Kidney (tissue), 13 donors: ENCODE measurements at regions not wholly inside any gene's neighbourhood (a gene's known extent, or its start where the extent isn't known, plus 50 kb on each side); places are given as distances from the start of the nearest gene placed in this dataset.

Experiments
- DNase-seq, 5 donors: peaks; one replicate each; pipeline ENCODE4 v3.0.0-alpha.2; 2013 to 2020
- FAIRE-seq: peaks from 2 replicates; lab custom pipeline; 2012; peaks lifted over from hg19 to GRCh38; lab: Jason Lieb, UNC
- H3K27ac ChIP-seq, 2 donors: one replicate each; pipeline ENCODE4 v1.7.0; 2013; ENCODE audit warnings: low read depth in 2 of 2, low read length in 2 of 2, inconsistent platforms in 1 of 2
- H3K27me3 ChIP-seq: one replicate; pipeline ENCODE4 v1.7.1; 2013; ENCODE audit warnings: low read length, inconsistent platforms; ENCODE audit not compliant: control insufficient read depth, insufficient read depth
- H3K36me3 ChIP-seq, 3 donors: one replicate each; pipeline versions ENCODE4 v1.7.0 to v1.7.1; 2013; ENCODE audit warnings: low read length in 3 of 3, control low read depth in 1 of 3, inconsistent platforms in 1 of 3; ENCODE audit not compliant: insufficient read depth in 3 of 3, control insufficient read depth in 2 of 3
- H3K4me1 ChIP-seq, 3 donors: one replicate each; pipeline versions ENCODE4 v1.7.0 to v1.7.1; 2013; ENCODE audit warnings: low read length in 3 of 3, inconsistent platforms in 1 of 3, low read depth in 1 of 3; ENCODE audit not compliant: control insufficient read depth in 2 of 3, insufficient read depth in 2 of 3
- H3K4me3 ChIP-seq, 3 donors: one replicate each; pipeline versions ENCODE4 v1.7.0 to v1.8.1; 2013; ENCODE audit warnings: low read length in 3 of 3, control low read depth in 1 of 3, inconsistent platforms in 1 of 3
- H3K9ac ChIP-seq, 3 donors: one replicate each; pipeline versions ENCODE4 v1.7.0 to v1.7.1; 2013; ENCODE audit warnings: low read length in 3 of 3, control low read depth in 1 of 3, inconsistent platforms in 1 of 3
- H3K9me3 ChIP-seq, 3 donors: one replicate each; pipeline versions ENCODE4 v1.7.0 to v1.7.1; 2013; ENCODE audit warnings: low read length in 3 of 3, control low read depth in 1 of 3, inconsistent platforms in 1 of 3; ENCODE audit not compliant: control insufficient read depth in 2 of 3, insufficient read depth in 1 of 3
- CTCF ChIP-seq: IDR thresholded peaks from 3 replicates; pipeline ENCODE4 v1.5.1; 2012; ENCODE audit warnings: mild to moderate bottlenecking, moderate library complexity, borderline replicate concordance; ENCODE audit not compliant: insufficient read depth; ENCODE audit errors: extremely low read depth
- intact Hi-C: fragments of 100-400 bp; cut with DNase I; formaldehyde crosslinking; loops from one replicate; pipeline ENCODE4 v1.11.1; 2022
- donor health status: control.
- donor health status: control.
- donor health status: control.
- donor health status: control.
- donor health status: control.
- donor health status: DM: yes; HTN: yes; CAD: no.
- donor health status: Normal renal cell carcinoma (clear cell type).

GRCh38 chr1:96059736-96060135 lies 661.8 kb upstream of the PTBP2 start:
- Histone ChIP-seq H3K9me3 (no peaks in the 10 kb centered on the region), H3K9ac (no peak overlapping the region), H3K27me3 (no peaks in the 10 kb centered on the region), H3K36me3 (no peaks in the 10 kb centered on the region), H3K27ac (no peak overlapping the region), H3K4me3 (no peak overlapping the region), H3K4me1 (no peaks in the 10 kb centered on the region)
- DNase-seq (no peak), FAIRE-seq (no peak)
- TF ChIP-seq CTCF: no peak
- intact Hi-C loops: no loop called here

DNA sequence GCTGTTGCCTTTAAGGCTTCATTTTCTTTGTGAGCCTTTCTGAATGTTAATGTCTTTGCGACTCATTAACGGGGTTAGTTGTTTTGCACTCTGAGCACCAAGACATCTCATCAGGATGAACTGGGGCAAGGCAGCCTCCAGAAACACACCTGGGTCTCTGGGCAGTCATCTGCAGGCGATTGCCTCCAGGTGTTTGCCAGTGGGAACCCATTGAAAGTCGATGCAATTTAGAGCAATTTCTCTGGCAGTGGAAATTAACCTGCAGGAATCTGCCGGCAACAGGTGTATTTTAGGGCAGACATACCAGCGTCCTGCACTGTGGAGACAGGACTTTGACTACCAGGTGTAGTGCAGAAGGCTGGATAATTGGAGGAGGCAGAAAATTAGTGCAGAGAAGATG lies 661.0 kb upstream of the PTBP2 start:
- Histone ChIP-seq H3K4me3 (no peak overlapping the region), H3K4me1 (no peaks in the 10 kb centered on the region), H3K27ac (no peak overlapping the region), H3K9ac (no peak overlapping the region), H3K27me3 (no peaks in the 10 kb centered on the region), H3K9me3 (no peaks in the 10 kb centered on the region), H3K36me3 (no peaks in the 10 kb centered on the region)
- intact Hi-C loops: no loop called here
- no peak for FAIRE-seq
- DNase-seq: peak in 3 of 5 donors; percentile 4 to 17 (median 6)
- no peak for TF ChIP-seq CTCF

GRCh38 chr1:96072021-96072420 lies 649.6 kb upstream of the PTBP2 start:
- DNase-seq: no peak
- Histone ChIP-seq H3K36me3 (no peaks in the 10 kb centered on the region), H3K9ac (no peak overlapping the region), H3K9me3 (no peaks in the 10 kb centered on the region), H3K27ac (no peak overlapping the region), H3K4me3 (no peak overlapping the region), H3K4me1 (no peaks in the 10 kb centered on the region), H3K27me3 (no peaks in the 10 kb centered on the region)
- no peak for TF ChIP-seq CTCF
- intact Hi-C loops: no loop called here
- no peak for FAIRE-seq

DNA sequence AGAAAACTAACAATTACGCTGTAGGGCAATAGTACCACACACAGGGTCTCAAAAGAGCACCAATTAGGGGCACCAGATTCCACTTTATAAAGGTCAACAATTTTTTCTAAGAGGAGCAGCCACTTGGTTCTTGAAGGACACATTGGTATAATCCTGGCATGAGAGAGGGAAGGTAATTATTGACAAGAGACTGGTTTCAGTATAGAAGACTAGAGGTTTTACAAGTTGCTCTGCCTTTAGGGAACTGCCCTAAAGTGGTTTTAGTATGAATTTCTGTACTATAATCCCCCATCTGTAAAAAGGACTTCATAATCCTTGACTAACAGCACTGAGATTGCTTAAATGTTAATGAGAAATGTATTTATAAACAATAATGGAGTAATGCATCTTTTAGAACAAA lies 648.5 kb upstream of the PTBP2 start:
- no peaks in the 10 kb centered on the region for H3K36me3 ChIP-seq
- FAIRE-seq: no peak
- H3K27me3 ChIP-seq: no peaks in the 10 kb centered on the region
- no peak for DNase-seq
- H3K4me1 ChIP-seq: no peaks in the 10 kb centered on the region
- H3K9ac ChIP-seq: no peak overlapping the region
- no peak for TF ChIP-seq CTCF
- intact Hi-C loops: no loop called here
- H3K4me3 ChIP-seq: no peak overlapping the region
- H3K9me3 ChIP-seq: no peaks in the 10 kb centered on the region
- no peak overlapping the region for H3K27ac ChIP-seq
